SIG-M5 treated with dmso at 0.1 percent for 504 hours (cell line): ENCODE measurements at regions not wholly inside any gene's neighbourhood (a gene's known extent, or its start where the extent isn't known, plus 50 kb on each side); places are given as distances from the start of the nearest gene placed in this dataset.

ENCODE experiments used
- DNase-seq: peaks from one replicate; lab custom pipeline; 2025; ENCODE audit not compliant: unreplicated experiment; lab: John Stamatoyannopoulos, UW

DNA sequence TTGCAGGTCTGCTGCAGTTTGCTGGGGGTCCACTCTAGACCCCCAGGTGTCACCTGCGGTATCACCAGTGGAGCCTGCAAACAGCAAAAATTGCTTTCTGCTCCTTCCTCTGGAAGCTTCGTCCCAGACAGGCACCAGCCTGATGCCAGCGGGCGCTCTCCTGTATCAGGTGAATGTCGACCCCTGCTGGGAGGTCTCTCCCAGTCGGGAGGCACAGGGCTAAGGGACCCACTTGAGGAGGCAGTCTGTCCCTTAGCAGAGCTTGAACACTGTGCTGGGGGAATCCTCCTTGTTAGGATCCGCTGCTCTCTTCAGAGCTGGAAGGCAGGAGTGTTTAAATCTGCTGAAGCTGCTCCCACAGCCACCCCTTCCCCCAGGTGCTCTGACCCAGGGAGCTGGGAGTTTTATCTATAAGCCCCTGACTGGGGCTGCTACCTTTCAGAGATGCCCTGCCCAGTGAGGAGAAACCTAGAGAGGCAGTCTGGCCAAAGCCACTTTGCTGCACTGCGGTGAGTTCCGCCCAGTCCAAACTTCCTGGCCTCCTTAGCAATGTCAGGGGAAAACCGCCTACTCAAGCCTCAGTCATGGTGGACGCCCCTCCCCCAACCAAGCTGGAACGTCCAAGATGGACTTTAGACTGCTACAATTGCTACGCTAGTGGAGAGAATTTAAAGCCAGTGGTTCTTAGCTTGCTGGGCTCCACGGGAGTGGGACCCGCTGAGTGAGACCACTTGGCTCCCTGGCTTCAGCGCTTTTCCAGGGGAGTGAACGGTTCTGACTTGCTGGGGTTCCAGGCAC lies 652.5 kb downstream of the KCNJ3 start:
- no peak for DNase-seq

- no peak for DNase-seq
Observed at GRCh38 chr2:155332016-155332415, 633.5 kb downstream of the KCNJ3 start.

DNA sequence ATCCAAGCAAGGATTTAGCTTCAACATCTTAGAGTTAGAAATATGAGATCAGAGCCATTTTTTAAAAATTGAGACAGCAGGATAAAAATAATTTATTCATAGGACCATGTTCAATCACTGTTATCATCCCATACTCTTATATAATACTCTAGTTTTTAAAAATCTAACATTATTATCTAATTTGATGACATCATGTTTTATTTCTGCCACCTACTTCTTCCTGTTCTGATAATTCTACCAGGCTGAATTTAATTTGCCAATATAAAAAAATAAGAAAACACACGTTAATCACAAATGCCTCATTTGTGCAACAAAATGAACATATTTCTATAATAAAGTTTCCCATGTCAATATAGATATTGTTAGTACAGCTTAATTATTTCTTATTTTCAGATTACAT lies 621.7 kb downstream of the KCNJ3 start:
- DNase-seq = no peak

- no peak for DNase-seq
Observed at GRCh38 chr2:155318710-155319109, 620.2 kb downstream of the KCNJ3 start.

GRCh38 chr2:155315768-155316167 lies 617.3 kb downstream of the KCNJ3 start:
- no peak for DNase-seq

DNA sequence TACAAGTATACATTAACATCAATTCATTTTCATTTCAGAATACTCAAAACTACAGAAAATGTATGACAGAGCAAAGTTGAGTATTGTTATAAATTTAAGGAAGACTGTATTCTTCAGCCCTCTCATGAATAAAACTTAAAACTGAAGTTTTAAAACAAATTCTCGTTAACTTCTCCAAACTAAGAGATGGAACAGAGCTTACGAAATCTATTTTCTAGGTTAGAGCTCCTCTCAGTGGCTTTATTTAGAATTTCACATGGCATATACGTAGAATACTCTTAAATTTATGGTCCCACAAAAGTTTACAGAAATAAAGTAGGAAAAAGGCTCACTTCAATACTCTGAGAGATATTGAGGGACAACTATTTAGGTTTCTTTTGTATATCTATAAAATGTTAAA lies 612.1 kb downstream of the KCNJ3 start:
- DNase-seq = peak; percentile 73

- DNase-seq = no peak
Observed at GRCh38 chr2:155309483-155309882, 611.0 kb downstream of the KCNJ3 start.

DNA sequence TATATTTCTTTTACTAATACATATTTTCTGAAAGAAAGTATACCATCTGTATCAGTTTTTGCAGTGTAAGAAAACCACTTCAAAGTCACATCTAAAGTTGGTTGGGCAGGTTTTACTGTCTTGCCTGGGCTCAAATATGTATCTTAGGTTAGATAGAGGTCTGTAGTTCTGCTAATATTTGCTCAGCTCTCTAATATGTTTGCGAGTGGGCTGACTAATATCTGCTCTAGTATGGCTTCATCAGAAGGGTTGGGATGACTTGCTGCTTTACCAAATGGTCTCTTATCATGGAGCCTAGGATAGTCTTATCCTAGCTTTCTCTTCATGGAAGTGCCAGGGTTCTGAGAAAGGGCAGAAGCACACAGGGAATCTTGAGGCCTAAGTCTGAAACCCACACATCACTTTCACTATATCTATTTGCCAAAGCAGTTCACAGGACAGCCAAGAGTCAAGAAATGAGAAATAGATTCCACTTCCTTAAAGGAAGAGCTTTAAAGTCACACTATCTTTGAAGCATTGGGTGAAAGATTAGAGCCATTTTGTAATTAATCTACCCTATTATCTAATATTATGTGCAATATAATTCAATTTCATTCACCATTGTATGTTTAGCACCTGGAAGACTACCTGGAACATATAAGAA lies 610.0 kb downstream of the KCNJ3 start:
- peak; percentile 50 for DNase-seq

DNA sequence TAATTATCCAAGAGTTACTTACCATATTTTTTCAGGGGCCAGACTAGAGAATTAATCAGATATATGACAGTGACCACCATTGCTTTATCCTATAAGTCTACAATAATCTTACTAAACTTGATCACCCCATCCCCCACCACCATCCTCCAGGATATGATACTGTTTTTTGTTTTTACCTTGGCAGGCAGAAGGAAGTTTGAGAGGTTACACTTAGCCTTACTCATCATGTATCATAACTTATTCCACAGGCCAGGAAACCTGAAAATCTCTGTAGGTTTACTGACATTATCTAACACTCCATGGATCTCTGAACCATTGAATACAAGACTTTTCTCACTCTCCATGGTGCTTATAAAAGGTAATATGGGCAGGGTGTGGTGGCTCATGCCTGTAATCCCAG lies 602.7 kb downstream of the KCNJ3 start:
- no peak for DNase-seq

DNA sequence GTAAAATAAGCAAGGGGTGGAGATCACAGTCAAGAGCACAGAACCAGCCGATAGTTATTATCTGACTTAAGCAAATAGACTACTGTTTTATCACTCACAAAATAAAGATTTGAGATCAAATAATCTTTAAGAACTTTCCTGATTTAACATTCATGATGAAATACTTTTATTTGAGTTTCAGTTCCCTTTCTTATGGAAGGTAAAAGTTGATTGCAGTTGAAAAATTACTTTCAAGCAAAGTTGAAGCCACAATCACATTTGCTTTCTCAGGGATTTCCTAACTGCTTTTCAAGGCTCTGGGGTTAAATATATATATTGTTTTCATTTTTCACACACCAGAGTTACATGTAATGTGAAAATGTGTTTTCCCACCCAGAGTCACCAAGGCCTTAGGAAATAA lies 599.5 kb downstream of the KCNJ3 start:
- DNase-seq = no peak

GRCh38 chr2:155294358-155294757 lies 595.9 kb downstream of the KCNJ3 start:
- DNase-seq = no peak

- DNase-seq = no peak
Observed at GRCh38 chr2:155281907-155282306, 583.4 kb downstream of the KCNJ3 start.

DNA sequence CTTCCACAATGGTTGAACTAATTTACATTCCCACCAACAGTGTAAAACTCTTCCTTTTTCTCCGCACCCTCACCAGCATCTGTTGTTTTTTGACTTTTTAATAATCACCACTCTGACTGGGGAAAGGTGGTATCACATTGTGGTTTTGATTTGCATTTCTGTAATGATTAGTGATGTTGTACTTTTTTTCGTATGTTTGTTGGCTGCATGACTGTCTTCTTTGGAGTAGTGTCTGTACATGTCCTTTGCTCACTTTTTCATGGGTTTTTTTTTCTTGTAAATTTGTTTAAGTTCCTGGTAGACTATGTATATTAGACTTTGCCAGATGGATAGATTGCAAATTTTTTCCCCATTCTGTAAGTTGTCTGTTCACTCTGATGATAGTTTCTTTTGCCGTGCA lies 574.8 kb downstream of the KCNJ3 start:
- no peak for DNase-seq

DNA sequence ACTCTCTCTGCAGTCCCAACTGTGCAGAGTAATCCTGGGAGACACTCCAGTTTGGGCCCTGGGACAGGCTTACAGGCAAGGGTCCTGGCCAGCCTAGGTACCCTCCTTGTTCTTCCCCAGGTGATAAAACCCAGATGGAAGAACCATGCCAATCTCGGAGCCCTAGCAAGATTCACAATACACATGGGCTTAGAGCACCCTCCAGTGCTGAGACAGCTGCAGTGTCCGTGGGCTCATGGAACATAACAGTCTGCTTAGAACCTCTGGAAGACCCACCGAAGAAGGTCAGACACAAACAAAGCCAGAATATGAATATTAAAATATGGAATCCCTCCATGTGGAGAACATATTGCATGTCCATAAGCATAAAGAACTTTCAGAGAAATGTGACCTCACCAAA lies 568.1 kb downstream of the KCNJ3 start:
- DNase-seq = no peak

GRCh38 chr2:155266109-155266508 lies 567.6 kb downstream of the KCNJ3 start:
- DNase-seq = no peak

GRCh38 chr2:155256803-155257202 lies 558.3 kb downstream of the KCNJ3 start:
- no peak for DNase-seq

DNA sequence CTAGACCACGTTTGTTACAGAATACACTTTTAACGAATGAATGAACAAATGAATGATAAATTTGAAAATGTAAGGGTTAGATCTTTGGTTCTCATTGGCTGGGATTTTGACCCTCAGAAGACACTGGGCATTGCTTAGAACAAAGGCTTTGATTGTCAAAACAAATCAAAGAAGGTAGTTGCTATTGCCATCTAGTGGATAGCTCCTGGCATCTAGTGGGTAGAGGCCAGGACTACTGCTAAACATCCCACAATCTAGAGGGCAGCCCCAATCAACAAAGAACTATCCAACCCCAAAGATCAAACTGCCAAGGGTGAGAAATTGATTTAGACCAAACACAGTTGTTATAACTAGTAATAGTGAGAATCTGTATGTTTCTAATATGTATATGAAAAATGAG lies 552.3 kb downstream of the KCNJ3 start:
- peak; percentile 2 for DNase-seq

DNA sequence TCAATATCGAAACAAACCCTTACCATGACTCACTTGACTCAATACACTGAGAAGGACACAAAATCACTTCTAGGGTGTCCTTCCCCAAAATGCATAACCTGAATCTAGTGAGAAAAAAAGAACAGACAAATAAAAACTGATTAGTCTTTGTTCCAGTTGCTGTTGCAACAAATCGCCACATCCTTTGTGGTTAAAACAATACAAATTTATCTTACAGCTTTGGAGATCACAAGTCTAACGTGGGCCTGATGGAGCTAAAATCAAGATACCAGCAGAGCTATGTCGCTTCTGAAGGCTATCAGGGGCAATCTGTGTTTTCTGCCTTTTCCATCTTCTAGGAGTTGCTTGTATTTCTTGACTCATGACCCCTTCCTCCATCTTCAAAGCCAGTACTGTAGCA lies 541.7 kb downstream of the KCNJ3 start:
- DNase-seq = no peak

- DNase-seq = no peak
Observed at GRCh38 chr2:155235710-155236109, 537.2 kb downstream of the KCNJ3 start.

DNA sequence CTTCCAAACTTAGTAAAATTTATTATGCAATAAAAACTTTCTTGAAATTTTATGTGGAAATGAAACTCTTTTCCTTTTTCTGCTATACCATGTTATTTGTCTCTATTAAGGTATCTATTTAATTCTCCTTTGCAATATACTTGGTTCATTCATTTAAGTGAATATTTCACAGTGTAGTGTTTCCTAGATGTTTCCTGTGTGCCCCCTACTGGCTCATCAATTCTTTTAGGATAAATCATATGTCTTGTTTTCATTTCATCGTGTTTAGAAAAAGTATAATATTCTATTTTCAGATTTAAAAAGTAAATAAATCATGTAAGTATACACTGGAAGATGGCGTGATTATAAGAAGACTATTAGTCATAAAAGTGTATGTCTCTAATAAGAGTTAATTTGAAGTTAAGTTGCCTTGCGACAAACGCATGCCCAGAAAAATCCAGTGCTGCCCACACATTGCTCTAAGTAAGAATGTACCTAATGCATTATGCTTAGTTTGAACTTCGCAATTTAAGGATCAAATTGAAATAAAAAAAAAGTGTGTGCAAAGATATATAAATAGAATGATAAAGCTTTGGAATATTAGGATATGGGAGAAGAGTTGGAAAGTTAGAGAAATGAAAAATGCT lies 525.4 kb downstream of the KCNJ3 start:
- DNase-seq = peak; percentile 12

GRCh38 chr2:155218945-155219344 lies 520.5 kb downstream of the KCNJ3 start:
- DNase-seq = no peak

- DNase-seq = no peak
Observed at GRCh38 chr2:155218292-155218924, 519.9 kb downstream of the KCNJ3 start.
